Natural killer cell (primary cell): ENCODE measurements at regions not wholly inside any gene's neighbourhood (a gene's known extent, or its start where the extent isn't known, plus 50 kb on each side); places are given as distances from the start of the nearest gene placed in this dataset.

Source experiments
- ATAC-seq, 3 donors: fragments of 150-1000 bp in 2 of 3; fragments of 200-7000 bp in 1 of 3; cut with Tn5 transposase; 1 replicate in 1 of 3; 2 replicates in 2 of 3; pipeline ENCODE4 v1.10.0; 2021; ENCODE audit warnings: mild to moderate bottlenecking in 2 of 3, moderate library complexity in 2 of 3
- DNase-seq, 2 donors: peaks; one replicate each; pipeline versions ENCODE4 v3.0.0 to v3.0.0-alpha.2; 2013 to 2021; ENCODE audit warnings: mixed read lengths in 1 of 2
- H3K27ac ChIP-seq: one replicate; pipeline ENCODE4 v1.5.1; 2013; ENCODE audit warnings: mild to moderate bottlenecking, low read length
- H3K27me3 ChIP-seq: one replicate; pipeline ENCODE4 v1.6.1; 2013; ENCODE audit warnings: low read length; ENCODE audit not compliant: control insufficient read depth, insufficient read depth
- H3K36me3 ChIP-seq: one replicate; pipeline ENCODE4 v1.6.1; 2013; ENCODE audit warnings: low read length; ENCODE audit not compliant: control insufficient read depth, insufficient read depth
- H3K4me1 ChIP-seq: one replicate; pipeline ENCODE4 v1.6.1; 2013; ENCODE audit warnings: low read length; ENCODE audit not compliant: control insufficient read depth, insufficient read depth
- H3K4me3 ChIP-seq: one replicate; pipeline ENCODE4 v1.5.1; 2013; ENCODE audit warnings: low read length
- H3K9me3 ChIP-seq: one replicate; pipeline ENCODE4 v1.6.1; 2013; ENCODE audit warnings: low read length; ENCODE audit not compliant: control insufficient read depth, insufficient read depth
- H3K27ac Mint-ChIP-seq, 2 donors: one replicate each; pipeline ENCODE4 v1.8.0; 2022; ENCODE audit warnings: mild to moderate bottlenecking in 2 of 2, mixed read lengths in 2 of 2, moderate library complexity in 1 of 2
- H3K27me3 Mint-ChIP-seq, 2 donors: one replicate each; pipeline ENCODE4 v1.8.0; 2022; ENCODE audit warnings: low read depth in 2 of 2, mixed read lengths in 2 of 2
- H3K36me3 Mint-ChIP-seq: one replicate; pipeline ENCODE4 v1.8.0; 2022; ENCODE audit warnings: mixed read lengths
- H3K4me1 Mint-ChIP-seq, 2 donors: one replicate each; pipeline ENCODE4 v1.8.0; 2022; ENCODE audit warnings: mixed read lengths in 2 of 2
- H3K4me3 Mint-ChIP-seq: one replicate; pipeline ENCODE4 v1.8.0; 2022; ENCODE audit warnings: mild to moderate bottlenecking, moderate library complexity, mixed read lengths
- H3K9me3 Mint-ChIP-seq, 2 donors: one replicate each; pipeline ENCODE4 v1.8.0; 2022; ENCODE audit warnings: mixed read lengths in 2 of 2
- WGBS: methylation state at CpG from one replicate; pipeline ENCODE4 v1.1.7; 2013; ENCODE audit warnings: missing lambda C conversion rate; ENCODE audit not compliant: insufficient coverage; 5-methylcytosine and 5-hydroxymethylcytosine counted together
- intact Hi-C: fragments of 100-400 bp; cut with micrococcal nuclease; formaldehyde crosslinking; loops from one replicate; pipeline ENCODE4 v1.14.2; 2022
- TF ChIP-seq, protein P1 (sequence below): fragments of 200-600 bp; IDR thresholded peaks from one replicate; pipeline ENCODE4 v1.8.0; 2022; ENCODE audit warnings: antibody characterized with exemption

DNA sequence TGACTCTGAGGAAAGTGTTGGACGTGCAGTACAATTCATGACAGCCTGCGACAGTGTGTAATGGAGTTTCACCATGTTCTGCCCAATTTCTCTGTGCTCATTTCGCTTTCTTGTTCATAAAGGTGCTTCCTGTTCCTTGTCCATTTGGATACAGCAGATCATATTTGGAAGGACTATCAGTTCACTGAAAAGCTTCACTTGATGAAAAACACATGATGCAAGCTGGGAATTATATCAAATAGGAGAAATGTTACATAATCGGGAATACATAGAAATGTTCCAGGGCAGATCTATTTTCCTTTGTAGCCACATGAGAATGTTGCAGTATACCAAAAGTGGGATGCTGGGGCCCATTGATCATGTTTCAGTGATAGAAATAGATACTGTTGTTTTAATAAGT, 266.3 kb upstream of the SLC14A2 start:
- H3K9me3 ChIP-seq, result no peaks in the 10 kb centered on the region
- H3K4me3 ChIP-seq, result no peak overlapping the region
- ATAC-seq (no peak), DNase-seq (no peak)
- H3K27me3 ChIP-seq, result no peaks in the 10 kb centered on the region
- H3K27ac ChIP-seq, result no peak overlapping the region
- intact Hi-C loops, result no loop called here
- TF ChIP-seq, protein P1, sequence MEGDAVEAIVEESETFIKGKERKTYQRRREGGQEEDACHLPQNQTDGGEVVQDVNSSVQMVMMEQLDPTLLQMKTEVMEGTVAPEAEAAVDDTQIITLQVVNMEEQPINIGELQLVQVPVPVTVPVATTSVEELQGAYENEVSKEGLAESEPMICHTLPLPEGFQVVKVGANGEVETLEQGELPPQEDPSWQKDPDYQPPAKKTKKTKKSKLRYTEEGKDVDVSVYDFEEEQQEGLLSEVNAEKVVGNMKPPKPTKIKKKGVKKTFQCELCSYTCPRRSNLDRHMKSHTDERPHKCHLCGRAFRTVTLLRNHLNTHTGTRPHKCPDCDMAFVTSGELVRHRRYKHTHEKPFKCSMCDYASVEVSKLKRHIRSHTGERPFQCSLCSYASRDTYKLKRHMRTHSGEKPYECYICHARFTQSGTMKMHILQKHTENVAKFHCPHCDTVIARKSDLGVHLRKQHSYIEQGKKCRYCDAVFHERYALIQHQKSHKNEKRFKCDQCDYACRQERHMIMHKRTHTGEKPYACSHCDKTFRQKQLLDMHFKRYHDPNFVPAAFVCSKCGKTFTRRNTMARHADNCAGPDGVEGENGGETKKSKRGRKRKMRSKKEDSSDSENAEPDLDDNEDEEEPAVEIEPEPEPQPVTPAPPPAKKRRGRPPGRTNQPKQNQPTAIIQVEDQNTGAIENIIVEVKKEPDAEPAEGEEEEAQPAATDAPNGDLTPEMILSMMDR, result no peak
- no peaks in the 10 kb centered on the region for H3K4me1 Mint-ChIP-seq
- peaks cover 0 to 7% of the 10 kb centered on the region in 2 donors for H3K27me3 Mint-ChIP-seq
- no peaks in the 10 kb centered on the region for H3K36me3 Mint-ChIP-seq
- H3K36me3 ChIP-seq, result no peaks in the 10 kb centered on the region
- H3K27ac Mint-ChIP-seq, result no peak overlapping the region
- H3K9me3 Mint-ChIP-seq, result no peaks in the 10 kb centered on the region
- no peaks in the 10 kb centered on the region for H3K4me1 ChIP-seq
- WGBS, result 90% methylated on average over 4 of the region's 4 CpGs
- no peak overlapping the region for H3K4me3 Mint-ChIP-seq

DNA sequence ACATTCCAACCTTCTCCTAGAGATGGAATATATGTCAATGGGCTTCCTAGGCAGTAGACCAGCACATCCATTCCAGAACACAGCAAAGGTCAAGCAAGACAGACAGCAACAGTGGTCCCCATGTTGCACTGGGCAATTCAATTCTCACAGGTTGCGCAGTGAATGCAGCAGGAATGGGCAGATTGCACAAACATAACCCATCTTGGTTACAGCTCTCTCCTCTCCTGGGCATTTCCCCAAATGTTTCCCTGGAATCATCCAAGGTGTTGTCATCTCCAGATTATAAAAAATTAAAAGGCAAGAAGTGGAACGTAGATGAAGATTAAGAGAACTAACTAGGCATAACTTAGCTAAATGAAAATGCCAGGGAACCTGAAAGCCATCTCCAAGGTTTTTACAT, 265.8 kb upstream of the SLC14A2 start:
- H3K4me3 ChIP-seq, result no peak overlapping the region
- no peaks in the 10 kb centered on the region for H3K36me3 Mint-ChIP-seq
- H3K27ac ChIP-seq, result no peak overlapping the region
- H3K36me3 ChIP-seq, result no peaks in the 10 kb centered on the region
- no peak for ATAC-seq
- no peak overlapping the region for H3K27ac Mint-ChIP-seq
- no peaks in the 10 kb centered on the region for H3K9me3 Mint-ChIP-seq
- WGBS, result 92% methylated on average over 2 of the region's 2 CpGs
- H3K4me1 ChIP-seq, result no peaks in the 10 kb centered on the region
- no peaks in the 10 kb centered on the region for H3K27me3 ChIP-seq
- peaks cover 0 to 7% of the 10 kb centered on the region in 2 donors for H3K27me3 Mint-ChIP-seq
- no peaks in the 10 kb centered on the region for H3K9me3 ChIP-seq
- TF ChIP-seq, protein P1, result no peak
- intact Hi-C loops, result no loop called here
- no peaks in the 10 kb centered on the region for H3K4me1 Mint-ChIP-seq
- H3K4me3 Mint-ChIP-seq, result no peak overlapping the region
- no peak for DNase-seq

DNA sequence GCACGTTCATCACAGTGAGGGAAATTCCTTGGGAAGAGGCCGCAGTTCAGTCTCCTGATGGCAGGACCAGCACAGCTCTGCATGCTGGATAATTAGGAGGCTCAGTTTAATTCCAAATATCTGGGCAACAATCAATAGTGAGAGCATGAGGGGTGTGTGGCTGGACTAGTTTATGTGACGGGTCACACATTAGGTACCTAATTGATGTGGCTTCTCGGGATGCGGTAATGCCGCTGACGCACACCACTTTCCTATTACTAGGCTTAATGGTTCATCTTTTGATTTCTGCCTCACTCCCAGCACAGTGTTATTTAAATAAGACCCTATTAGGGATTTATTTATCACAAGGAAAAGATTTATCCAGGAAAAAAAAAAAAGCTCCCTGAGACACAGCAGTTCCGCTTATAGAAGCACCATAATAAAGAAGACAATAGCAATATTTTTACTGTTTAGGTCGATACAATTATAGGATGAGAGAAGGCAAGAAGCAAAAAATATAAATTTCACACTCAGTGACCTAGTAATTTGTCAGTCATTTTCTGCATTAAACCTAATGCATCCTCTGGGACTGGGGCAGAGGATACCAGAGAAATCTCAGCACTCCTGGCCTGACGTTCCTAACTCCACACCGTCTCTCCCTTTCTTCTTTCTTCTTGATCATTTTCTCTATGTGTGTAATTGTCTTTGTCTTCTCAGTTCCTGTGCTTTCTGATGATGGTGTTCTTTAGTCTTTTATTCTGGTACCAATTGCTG, 264.7 kb upstream of the SLC14A2 start:
- H3K4me3 ChIP-seq, result no peak overlapping the region
- H3K27me3 Mint-ChIP-seq, result peaks cover 0 to 7% of the 10 kb centered on the region in 2 donors
- TF ChIP-seq, protein P1, result no peak
- no peaks in the 10 kb centered on the region for H3K36me3 ChIP-seq
- H3K4me1 ChIP-seq, result no peaks in the 10 kb centered on the region
- H3K27ac ChIP-seq, result no peak overlapping the region
- DNase-seq, result no peak
- H3K36me3 Mint-ChIP-seq, result no peaks in the 10 kb centered on the region
- no peak overlapping the region for H3K4me3 Mint-ChIP-seq
- ATAC-seq, result no peak
- H3K27ac Mint-ChIP-seq, result no peak overlapping the region
- H3K27me3 ChIP-seq, result no peaks in the 10 kb centered on the region
- H3K4me1 Mint-ChIP-seq, result no peaks in the 10 kb centered on the region
- H3K9me3 ChIP-seq, result no peaks in the 10 kb centered on the region
- H3K9me3 Mint-ChIP-seq, result no peaks in the 10 kb centered on the region
- 86% methylated on average over 8 of the region's 11 CpGs for WGBS
- intact Hi-C loops, result no loop called here

DNA sequence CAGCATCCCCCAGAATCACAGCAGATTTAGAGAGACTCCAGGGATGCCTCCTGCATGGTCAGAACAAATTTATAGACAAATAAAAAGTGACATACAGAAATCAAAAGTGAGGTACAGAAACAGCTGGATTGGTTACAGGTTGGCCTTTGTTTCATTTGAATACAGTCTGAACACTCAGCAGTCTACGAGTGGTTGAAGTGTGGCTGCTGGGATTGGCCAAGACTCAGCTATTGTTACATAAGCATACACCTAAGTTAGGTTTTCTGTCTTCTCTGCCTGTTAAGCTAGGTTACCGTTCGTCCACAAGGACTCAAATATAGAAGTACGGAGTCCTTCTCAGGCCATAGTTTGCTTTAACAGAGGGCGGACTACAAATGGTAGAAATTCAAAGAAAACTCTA, 262.4 kb upstream of the SLC14A2 start:
- Mint-ChIP-seq H3K36me3 (no peaks in the 10 kb centered on the region), H3K9me3 (no peaks in the 10 kb centered on the region), H3K27ac (no peak overlapping the region), H3K4me3 (no peak overlapping the region), H3K27me3 (peaks cover 0 to 7% of the 10 kb centered on the region in 2 donors), H3K4me1 (no peaks in the 10 kb centered on the region)
- TF ChIP-seq, protein P1, result no peak
- intact Hi-C loops, result no loop called here
- H3K27me3 ChIP-seq, result no peaks in the 10 kb centered on the region
- H3K4me1 ChIP-seq, result no peaks in the 10 kb centered on the region
- no peak overlapping the region for H3K27ac ChIP-seq
- H3K4me3 ChIP-seq, result no peak overlapping the region
- no peaks in the 10 kb centered on the region for H3K36me3 ChIP-seq
- WGBS, result 88% methylated on average over 5 of the region's 5 CpGs
- DNase-seq (no peak), ATAC-seq (no peak)
- H3K9me3 ChIP-seq, result no peaks in the 10 kb centered on the region
